Suprapubic skin (tissue), 4 donors: ENCODE measurements at regions not wholly inside any gene's neighbourhood (a gene's known extent, or its start where the extent isn't known, plus 50 kb on each side); places are given as distances from the start of the nearest gene placed in this dataset.

Source experiments
- CTCF ChIP-seq, 2 donors: fragments of 200-600 bp in 1 of 2; fragments of 450-650 bp in 1 of 2; sonication (generic) in 1 of 2; IDR thresholded peaks; one replicate each; pipeline ENCODE4 v1.5.1; 2016 to 2019; ENCODE audit warnings: antibody characterized with exemption in 2 of 2, mild to moderate bottlenecking in 1 of 2, moderate library complexity in 1 of 2
- EP300 ChIP-seq: sonication (generic); formaldehyde crosslinking; IDR thresholded peaks from one replicate; pipeline ENCODE4 v1.6.1; 2017; ENCODE audit warnings: antibody characterized with exemption
- POLR2A ChIP-seq, 2 donors: fragments of 450-650 bp; IDR thresholded peaks; one replicate each; pipeline ENCODE4 v1.6.1; 2017; ENCODE audit warnings: antibody characterized with exemption in 2 of 2, mild to moderate bottlenecking in 2 of 2, moderate library complexity in 2 of 2
- POLR2AphosphoS5 ChIP-seq, 3 donors: sonication (generic); formaldehyde crosslinking; IDR thresholded peaks; one replicate each; pipeline ENCODE4 v1.6.1; 2017; ENCODE audit warnings: antibody characterized with exemption in 3 of 3

- no peak for TF ChIP-seq CTCF (IDR thresholded peaks at IDR 0.05)
- TF ChIP-seq EP300 = no peak
- TF ChIP-seq POLR2A (IDR thresholded peaks at IDR 0.05) = no peak
- no peak for TF ChIP-seq POLR2AphosphoS5 (IDR thresholded peaks at IDR 0.05)
Observed at GRCh38 chr3:70776081-70776480, 463.6 kb upstream of the MDFIC2 start.
